22Rv1 (cell line): ENCODE measurements at regions not wholly inside any gene's neighbourhood (a gene's known extent, or its start where the extent isn't known, plus 50 kb on each side); places are given as distances from the start of the nearest gene placed in this dataset.

Experiments
- ZFX ChIP-seq: fragments of 450-650 bp; IDR thresholded peaks from 2 replicates; pipeline ENCODE4 v1.6.1; 2017; ENCODE audit warnings: antibody characterized with exemption, borderline replicate concordance
- TF ChIP-seq, protein P1 (sequence below): fragments of 450-650 bp; IDR thresholded peaks from 2 replicates; pipeline ENCODE4 v1.5.1; 2017; ENCODE audit warnings: mild to moderate bottlenecking

DNA sequence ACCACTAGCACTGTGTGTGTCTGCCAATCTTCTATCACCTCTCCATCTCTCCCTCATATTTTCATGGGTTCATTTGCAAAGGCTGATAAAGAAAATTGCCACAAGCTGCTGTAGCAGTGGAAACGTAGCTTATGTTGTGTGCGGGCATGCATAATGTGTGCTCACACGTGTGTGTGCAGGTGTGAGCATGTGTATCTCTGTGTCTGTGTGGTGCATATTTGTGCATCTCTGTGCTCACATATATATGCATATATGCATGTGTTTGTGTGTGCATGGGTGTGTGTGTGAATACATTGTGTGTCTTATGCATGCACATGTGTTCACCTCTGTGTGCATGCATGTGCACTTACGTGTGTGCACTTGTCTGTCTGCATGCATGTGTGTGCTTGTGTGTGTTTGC is 181.8 kb upstream of the UBL3 start:
- TF ChIP-seq, protein P1, sequence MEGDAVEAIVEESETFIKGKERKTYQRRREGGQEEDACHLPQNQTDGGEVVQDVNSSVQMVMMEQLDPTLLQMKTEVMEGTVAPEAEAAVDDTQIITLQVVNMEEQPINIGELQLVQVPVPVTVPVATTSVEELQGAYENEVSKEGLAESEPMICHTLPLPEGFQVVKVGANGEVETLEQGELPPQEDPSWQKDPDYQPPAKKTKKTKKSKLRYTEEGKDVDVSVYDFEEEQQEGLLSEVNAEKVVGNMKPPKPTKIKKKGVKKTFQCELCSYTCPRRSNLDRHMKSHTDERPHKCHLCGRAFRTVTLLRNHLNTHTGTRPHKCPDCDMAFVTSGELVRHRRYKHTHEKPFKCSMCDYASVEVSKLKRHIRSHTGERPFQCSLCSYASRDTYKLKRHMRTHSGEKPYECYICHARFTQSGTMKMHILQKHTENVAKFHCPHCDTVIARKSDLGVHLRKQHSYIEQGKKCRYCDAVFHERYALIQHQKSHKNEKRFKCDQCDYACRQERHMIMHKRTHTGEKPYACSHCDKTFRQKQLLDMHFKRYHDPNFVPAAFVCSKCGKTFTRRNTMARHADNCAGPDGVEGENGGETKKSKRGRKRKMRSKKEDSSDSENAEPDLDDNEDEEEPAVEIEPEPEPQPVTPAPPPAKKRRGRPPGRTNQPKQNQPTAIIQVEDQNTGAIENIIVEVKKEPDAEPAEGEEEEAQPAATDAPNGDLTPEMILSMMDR, result no peak
- TF ChIP-seq ZFX, result no peak
